Germinal center (tissue), 1 donor: ENCODE measurements at regions not wholly inside any gene's neighbourhood (a gene's known extent, or its start where the extent isn't known, plus 50 kb on each side); places are given as distances from the start of the nearest gene placed in this dataset.

Source experiments
- DNase-seq: peaks from one replicate; pipeline ENCODE4 v3.0.0; 2012; ENCODE audit warnings: mixed read lengths, low spot score

DNA sequence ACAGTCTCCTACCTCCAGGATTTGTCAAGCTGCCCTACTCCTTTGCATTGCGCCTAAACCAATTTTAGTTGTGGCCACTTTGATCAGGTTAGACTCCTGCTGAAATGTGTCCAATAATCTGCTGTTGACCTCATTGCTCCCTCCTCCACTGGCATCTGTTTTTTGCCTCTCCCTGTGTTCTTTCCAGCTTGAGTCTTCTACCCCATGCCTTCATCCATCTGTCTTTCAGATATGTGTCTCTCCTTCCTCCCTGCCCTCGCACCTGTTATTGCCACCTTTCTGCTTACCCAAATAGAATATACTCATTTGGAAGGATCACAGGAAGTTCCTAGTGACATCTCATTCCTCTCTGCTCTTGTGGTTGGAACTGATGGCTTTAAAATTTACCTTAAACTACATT, 366.6 kb upstream of the CLNK start:
- no peak for DNase-seq

DNA sequence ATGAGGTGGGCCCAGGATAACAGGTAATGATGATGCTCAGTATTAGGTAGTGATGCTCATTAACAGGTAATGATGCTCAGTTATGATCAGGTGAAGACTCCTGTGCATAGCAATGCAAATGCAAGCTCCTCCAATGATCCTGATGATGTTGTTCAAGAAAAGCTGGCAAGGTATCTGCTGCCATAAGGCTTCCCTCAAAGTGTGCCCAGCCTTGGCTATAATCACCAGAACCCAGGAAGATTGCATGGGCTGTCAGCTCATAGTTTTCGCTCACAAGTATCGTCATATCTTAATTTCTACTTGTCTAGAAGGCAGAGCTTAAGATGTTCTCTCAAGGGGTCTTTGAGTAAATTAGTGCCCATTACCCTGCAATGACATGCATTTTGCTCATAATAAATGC, 366.2 kb upstream of the CLNK start:
- no peak for DNase-seq

DNA sequence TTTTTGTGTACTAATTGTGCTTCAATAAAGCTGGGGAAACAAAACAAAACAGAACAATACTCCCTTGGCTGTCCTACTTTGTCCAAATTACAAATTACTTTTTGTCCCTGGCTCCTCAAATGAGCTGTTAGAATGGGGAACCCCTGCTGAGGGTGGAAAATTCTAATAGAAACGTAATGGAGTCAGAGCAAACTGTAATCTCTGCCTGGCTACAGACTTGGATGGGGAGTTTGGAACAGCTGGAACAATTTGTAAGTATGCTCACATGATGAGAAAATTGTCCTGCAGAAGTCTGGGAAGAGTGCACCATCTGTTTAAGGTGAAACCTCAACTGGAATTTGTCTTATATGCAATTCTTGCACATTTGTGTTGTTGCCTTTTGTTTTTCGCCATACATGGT, 364.4 kb upstream of the CLNK start:
- no peak for DNase-seq

DNA sequence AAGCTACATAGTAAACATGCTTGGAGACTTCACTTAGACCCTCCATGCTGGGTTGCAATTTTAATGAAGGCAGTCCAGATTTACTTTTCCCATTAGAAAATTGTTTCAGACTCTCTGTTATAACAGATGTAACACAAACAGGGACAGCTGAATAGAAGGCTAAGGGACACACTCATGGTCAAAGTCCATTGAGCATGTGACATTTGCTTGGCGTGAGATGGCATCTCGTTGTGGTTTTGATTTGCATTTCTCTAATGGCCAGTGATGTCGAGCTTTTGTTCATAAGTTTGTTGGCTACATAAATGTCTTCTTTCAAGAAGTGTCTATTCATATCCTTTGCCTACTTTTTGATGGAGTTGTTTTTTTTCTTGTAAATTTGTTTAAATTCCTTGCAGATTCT, 358.2 kb upstream of the CLNK start:
- no peak for DNase-seq

DNA sequence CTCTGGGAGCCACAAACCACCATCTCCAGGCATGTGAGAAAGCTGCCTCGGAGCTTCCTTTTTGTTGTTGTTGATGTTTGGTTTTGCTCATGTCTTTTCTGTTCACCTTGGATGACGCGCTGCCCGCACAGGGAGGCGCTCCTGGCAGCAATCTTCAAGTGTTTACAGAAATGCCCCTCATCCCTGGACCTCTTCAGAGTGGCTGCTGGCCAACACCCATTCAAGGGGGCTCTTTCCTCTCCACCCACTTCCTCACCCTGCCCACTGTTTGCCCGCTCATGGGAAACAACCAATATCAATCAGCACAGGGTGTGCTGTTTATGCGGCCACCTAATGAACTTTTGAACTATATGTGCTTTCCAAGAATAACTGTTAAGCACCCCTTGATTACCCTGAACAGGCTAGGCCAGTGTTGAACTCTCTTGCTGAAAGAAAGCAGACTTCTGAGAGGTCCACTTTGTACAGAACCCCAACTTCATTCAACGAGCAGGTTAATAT, 355.1 kb upstream of the CLNK start:
- DNase-seq, result no peak

DNA sequence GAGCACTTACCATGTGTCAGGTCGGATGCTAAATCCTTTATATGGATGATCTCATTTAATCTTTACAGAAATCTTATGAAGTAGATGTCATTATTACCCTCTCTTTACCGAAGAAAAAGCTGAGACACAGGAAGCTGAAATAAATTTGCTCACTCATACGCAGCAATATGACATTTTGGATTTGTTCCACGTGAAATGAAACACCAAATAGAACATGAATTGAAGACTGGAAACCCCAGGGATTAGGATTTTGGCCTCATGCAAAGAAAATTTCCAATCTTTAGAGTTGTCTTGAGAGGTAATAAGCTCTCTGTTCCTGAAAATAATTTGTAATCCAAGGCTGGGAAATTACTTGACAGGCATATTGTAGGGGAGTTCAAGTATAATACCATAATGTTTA, 354.4 kb upstream of the CLNK start:
- no peak for DNase-seq

DNA sequence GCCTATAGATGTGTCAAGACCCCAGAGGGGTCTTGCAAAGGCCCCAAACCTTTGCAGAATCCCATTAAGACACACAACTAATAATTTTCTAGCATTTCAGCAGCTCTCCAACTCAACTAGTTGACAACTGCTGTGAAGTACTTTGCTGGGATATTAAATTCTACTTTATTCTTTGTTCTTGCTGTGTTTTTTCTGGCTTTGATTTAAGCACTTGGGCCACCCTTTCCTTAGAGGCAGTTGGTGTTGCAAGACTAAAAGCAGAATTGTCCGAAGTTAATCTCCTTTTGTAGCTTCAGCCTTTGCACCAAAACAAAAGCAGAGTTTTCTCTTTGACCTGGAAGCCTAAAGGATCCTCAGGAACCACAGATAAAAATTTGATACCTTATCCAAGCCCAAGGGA, 353.1 kb upstream of the CLNK start:
- no peak for DNase-seq

DNA sequence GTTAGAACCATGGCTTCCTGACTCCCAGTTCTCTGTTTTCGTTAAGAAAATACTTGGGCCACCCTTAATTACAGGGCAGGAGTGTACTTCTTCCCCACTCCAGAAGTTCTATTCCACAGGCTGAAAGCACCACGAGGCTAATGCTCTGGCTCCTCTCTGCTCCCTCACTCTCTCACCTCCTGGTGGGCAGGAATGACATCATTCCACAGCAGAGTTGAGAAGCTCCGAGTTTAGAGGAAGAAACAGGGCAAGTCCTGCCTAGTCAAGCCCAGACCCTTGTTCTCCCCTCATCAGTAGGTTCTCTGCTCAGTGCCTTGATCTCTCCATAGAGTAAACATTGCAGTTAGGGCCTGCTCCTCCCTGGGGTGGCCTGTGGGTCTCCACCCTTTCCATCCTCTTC, 343.8 kb upstream of the CLNK start:
- no peak for DNase-seq

DNA sequence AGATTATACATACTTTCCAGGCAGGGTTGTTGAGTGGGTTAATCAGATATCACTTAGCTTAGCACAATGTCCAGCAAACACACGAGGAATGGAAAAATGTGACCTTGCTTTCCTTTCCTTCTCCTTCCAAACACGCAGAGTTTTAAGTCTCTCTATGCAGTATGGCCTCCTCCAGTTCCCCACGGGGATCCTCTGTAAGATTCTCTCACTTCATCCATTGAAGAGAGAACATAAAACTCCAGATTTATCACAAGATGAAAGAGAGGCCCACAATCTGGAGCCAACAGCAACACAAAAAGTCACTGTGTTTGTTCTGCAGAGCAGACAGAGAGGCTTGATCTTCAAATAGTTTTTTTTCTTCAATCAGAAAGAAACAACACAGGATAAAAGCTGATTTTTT, 336.8 kb upstream of the CLNK start:
- DNase-seq, result no peak

DNA sequence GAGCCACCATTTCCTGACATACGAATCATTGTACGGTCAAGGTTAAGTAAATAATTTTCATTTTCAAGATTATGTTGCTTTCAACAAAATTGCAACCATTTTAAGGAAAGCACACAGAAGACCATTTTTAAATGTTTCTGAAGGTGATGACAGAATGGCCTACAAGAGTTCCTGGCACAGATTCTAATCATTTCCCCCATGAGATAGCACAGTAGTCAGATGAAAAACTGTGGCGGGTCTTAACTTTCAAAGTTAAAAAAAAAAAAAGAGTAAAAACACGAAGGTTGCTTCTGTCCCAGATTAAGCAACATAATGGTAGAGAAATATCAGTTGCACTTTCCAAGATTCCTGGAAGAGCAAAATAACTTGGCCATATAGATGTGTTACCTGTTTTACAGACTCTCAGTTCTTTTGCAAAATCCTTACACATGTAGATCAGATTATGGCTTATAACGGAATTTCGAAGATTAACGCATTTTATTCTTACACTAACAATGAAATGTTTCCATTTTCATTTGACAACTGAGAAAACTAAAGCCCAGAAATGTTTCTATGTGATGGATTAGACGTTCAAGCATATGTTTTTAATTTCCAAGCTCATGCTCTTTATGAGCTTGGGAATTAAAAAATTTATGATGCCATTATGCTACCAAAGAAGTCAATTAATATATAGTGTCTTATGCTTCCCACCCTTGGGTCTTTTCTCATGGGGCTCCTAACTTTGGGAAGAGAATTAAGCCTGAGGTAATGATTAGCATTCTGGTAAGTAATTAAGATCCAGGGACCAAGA, 335.1 kb upstream of the CLNK start:
- no peak for DNase-seq

DNA sequence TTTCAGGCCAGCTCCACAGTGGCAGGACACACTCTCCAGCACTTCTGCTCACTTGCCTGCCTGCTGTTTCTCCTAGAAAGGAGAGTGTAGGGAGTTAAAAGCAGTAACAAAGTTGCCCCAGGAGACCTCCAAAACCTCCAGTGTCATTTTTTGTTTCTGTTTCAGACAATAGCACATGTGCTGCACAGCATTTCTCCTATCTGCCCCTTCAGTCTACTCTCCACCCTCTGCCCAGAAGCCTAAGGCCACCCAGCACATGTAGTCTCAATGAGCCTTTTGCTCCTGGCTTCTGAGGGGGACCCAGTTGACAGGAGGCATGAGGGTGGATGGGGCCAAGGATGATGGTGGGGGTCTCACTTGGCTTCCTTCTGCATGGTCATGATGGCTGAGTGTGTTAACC, 329.6 kb upstream of the CLNK start:
- DNase-seq, result no peak

DNA sequence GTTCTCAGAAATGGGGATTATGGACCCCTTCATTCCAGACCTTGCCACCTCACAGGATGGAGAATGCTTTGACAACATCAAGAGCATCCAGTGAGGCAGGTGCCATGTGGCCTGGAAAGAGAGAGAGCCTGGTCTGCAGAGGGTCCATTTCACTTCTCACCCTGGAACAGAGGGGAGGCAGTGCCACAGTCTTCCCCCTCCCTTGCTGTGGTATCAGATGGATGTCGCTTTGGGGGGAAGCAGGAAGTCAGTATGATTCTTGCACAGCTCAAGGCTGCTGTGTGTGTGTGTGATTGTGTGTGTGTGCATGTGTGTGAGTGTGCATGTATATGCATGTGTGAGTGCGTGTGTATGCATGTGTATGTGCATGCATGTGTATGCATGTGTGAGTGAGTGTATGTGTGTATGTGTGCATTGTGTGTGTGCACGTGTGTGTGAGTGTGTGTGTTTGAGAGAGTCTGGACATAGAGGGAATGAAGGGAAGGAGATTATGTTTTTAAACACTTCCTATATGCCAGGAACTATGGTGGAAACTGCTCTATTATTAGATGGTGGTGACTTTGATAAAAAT, 328.6 kb upstream of the CLNK start:
- no peak for DNase-seq

DNA sequence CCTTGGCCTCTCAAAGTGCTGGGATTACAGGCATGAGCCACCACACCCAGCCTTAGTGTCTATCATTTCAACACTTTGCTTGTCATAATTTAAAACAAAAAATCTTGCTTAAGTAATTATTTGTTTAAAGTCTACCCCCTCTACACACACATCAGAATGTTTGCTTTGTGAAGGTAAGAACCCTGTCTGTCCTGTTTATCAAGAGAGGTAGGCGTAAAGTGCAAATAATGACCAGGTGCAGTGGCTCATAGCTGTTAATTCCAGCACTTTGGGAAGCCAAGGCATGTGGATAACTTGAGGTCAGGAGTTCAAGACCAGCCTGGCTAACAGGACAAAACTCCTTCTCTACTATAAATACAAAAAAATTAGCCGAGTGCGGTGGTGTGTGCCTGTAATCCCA, 326.7 kb upstream of the CLNK start:
- no peak for DNase-seq

DNA sequence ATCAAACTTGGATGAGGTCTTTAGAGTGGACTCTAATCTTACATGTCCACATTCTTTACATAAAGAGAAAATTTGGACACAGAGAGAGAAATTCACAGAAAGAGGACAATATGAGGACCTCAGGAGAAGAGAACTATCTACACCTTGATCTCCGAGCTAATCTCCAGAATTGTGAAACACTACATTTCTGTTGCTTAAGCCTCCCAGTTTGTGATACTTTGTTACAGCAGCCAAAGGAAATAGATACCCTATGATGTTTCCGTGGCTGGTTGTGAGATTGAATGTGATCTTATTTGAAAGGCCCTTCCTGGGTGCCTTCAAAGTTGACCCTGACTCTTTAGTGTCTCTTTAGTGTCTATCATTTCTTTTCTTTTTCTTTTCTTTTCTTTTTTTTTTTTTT, 326.1 kb upstream of the CLNK start:
- no peak for DNase-seq

DNA sequence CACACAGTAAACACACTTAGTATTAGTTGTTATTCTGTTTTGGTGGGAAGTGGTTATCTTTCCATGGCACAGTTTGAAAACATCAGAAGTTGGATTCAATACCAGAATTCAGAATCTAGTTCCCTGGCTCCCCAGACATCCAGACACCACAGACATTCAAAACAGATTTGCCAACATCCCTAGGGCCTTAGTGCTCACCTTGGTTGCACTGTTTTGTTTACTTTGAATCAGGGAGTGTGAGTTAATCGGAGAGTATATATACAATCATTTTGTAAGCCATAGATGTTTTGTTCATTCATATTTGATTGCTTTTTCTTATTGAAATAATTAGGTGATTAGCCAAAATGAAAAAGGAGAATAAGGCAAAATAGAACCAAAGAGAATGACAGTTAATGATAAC, 324.7 kb upstream of the CLNK start:
- DNase-seq, result no peak

DNA sequence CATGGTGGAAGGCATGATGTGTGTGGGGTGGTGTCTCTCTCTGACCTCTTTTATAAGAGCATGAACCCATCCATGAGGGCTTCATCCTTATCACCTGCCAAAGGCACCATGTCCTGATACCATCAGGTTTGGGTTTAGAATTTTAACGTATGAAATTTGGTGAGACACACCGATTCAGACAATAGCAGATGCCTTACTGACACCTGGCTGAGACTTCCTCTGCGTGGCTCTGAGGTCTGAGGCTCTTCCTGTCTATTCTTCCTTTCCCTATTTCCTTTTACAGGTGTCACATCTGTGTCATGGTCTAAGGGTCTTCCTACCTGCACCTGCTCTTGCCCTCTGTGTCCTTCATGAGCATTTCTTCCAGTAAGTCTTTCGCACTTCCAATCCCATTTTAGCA, 320.7 kb upstream of the CLNK start:
- peak; percentile 6 for DNase-seq

DNA sequence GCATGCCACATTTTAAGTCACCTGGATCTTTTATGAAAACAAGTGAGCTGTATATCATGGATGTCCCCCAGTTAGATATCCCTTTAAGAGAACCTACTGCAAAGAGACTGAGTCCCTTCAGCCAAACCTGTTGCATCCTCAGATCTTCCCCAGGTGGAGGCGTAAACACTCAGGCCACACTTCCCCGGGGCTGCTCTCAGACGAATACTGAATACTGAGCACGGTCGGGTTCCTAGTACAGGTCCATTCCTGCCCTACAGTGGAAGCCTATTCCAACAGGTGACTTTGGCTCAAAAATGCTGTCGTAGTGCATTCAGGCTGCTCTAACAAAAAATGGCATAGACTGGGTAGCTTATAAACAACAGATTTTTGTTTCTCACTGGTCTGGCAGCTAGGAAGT, 320.2 kb upstream of the CLNK start:
- DNase-seq, result no peak

DNA sequence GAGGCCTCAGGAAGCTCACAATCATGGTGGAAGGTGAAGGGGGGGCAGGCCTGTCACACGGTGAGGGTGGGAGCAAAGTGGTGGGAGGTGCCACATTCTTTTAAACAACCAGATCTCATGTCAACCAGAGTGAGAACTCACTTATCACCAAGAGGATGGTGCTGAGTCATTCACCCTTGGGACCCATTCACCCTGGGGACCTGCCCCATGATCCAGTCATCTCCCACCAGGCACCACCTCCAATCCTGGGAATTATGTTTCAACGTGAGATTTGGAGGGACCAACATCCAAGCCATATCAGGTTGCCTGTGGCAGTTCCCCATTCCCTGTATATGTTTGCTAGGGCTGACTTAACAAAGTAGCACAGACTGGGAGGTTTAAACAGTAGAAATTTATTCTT, 318.4 kb upstream of the CLNK start:
- no peak for DNase-seq

DNA sequence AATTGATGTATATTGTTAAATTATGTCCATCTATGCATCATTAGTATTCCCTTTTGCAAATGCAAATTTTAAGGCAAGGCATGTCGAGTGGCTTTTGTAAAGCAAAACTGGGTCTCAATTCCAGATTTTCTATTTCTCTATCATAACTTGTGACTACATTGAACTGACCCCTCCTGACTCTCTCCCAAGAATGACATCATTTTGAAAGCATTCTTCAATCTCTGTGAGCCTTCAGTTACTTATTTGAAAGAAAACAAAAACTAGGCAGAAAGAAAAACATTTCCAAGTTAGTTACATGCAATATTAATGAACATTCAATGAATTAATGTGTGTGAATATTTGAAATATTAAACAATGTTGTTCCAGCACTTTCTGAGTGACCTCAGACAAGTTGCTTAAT, 314.3 kb upstream of the CLNK start:
- no peak for DNase-seq

DNA sequence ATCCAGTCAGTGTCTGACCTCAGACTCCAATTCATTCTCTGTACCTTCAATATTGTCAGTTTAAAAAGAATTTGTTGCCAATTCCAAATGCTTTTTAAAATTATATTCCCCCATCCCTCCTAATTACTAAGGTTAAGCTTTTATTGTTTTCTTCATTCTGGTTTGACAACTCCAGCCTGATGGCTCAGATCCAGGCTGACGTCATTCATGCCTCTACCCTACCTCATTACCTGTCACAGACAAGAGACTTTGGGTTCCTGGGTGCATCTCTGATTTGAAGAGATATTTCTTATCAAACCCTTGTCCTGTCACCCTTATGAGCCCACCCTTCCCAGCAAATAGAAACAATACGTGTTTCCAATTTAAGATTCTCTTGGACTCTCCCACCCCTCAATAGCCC, 300.2 kb upstream of the CLNK start:
- DNase-seq, result no peak

DNA sequence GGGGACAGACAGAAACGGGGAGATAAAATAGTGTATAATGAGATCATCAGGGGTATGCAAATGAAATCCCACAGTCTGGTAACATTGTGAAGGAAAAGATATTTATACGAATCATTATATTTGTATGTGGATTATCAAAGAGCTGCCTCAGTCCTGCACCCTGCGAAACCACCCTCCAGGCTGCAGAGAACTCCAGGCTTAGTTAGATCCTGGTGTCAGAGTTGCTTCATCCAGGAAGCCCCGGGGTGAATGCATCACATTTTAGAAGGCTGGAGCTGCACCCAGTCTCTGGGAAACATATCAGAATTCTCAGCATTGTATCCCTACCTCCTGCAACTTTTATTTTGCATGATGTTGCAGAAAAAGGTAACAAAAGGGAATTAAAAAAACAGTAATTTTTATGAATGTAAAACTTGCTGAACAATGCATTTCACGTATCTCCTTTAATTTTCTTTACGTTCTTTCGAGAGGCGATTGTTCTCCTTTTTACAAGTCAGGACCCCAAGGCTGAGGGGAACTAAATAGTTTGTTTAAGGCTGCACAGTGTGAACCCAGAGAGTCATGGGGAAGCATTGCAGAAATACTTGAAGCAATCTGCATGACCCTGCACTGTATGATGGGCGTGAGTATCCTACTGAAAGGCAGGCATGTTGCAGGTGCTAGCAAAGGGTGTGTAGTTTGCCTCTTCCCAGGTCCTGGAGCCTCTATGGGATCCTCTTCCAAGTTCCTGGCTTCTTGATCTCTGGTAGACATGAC, 299.5 kb upstream of the CLNK start:
- no peak for DNase-seq

DNA sequence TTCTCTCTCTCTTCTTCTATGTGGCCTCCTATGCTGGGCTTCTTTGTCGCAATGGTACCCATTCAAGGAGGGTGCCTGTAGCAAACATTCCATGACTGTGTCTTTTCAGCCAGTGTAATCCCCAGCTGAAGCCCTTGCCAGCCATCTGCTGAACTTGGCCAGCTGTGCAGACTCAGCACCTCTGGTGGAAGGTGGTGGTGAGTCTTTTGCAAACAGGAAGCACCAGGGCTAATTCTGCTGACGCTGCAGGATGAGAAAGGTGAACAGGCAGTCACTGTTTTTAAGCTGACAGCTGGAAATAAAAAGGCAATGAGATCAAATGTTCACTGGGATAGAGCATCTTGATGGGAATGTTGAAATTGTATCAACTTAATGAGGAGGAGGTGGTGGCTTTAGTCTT, 298.7 kb upstream of the CLNK start:
- peak; percentile 24 for DNase-seq

DNA sequence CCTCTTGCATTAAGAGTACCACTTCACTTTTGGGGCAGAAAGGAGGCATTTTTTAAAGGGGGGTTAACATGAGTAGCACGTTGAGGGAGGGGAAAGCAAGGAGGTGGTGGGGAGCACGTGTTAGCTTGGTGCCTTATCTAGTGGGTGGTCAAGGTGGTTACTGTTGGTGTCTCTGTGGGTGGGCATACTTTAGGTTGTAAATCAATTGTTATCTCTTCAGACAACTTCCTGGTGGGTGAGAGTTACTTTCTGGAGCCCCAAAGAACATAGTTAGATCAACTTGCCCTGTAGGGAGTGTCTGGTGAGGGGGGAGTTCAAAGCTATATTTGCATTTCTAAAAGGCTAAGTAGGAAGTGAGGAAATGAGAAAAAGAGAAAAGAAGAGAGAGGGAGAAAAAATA, 297.7 kb upstream of the CLNK start:
- no peak for DNase-seq
